GM19438 (cell line): ENCODE measurements at regions not wholly inside any gene's neighbourhood (a gene's known extent, or its start where the extent isn't known, plus 50 kb on each side); places are given as distances from the start of the nearest gene placed in this dataset.
"Not testable (repeated sequence)": the region's sequence is repeated elsewhere in the genome, so short reads cannot be mapped to it uniquely, and the experiment has no call there.

ENCODE experiments used
- ATAC-seq: cut with Tn5 transposase; IDR thresholded peaks from one replicate; pipeline ENCODE4 v1.9.1; 2021; ENCODE audit warnings: low read depth; ENCODE audit not compliant: unreplicated experiment

DNA sequence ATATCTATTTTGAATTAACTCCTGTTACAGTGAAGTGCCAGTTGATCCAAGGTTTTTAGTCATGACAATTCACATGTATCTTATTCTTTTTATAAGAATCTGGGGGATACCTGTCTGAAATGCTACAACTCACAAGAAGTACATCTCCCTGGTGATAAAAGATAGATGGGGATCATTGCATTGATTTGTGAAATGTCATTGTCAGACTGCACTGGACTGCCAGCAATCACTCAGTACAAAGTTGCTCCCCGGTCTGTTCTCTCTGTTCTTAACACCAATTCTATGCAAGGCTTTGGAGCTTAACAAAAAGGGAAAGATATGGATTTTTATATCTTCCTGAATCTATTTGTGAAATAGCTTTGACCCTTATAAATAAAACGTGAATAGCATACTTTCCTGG is 171.8 kb upstream of the PCSK5 start:
- no peak for ATAC-seq

- no peak for ATAC-seq
Observed at GRCh38 chr9:75728391-75728790, 162.1 kb upstream of the PCSK5 start.

DNA sequence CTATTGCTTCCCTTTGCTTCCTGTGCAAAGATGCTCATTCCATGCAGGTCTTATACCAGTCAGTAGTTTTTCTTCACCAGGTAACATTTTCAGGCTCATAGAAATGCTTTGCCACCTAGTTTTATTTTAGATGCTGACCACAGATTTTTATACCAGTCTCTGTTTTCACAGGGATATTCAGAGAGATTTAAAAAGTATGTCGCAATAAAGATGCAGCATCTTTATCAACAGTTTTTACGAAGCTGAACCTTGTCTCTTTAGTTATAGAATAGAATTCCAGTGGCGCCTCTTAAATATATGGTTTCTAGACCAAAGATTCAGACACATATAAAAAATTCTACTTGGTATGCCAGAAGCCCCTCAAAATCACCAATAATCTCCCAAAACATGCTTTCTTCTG is 155.7 kb upstream of the PCSK5 start:
- ATAC-seq, result no peak

- ATAC-seq, result no peak
Observed at GRCh38 chr9:75739884-75740611, 150.4 kb upstream of the PCSK5 start.

GRCh38 chr9:75743855-75744254 is 146.6 kb upstream of the PCSK5 start:
- ATAC-seq, result no peak

DNA sequence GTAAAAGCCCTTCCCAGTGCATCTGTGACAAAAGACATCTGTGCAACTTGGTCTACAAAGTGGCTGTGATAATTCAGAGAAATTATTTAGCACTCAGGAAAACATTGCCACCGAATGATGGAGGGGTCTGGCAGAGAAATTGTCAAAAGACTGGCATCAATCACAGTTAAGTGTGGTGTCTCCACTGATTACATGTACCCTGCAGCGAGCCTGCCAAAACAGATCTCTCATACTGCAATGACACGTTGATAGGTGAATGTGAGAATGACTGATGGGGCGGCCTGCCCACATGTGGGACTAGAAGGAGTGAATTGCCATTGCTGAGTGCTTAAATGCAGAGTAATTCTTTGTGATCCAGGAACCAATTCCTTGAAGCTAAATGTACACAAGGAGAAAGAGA is 136.4 kb upstream of the PCSK5 start:
- ATAC-seq, result no peak

- ATAC-seq, result no peak
Observed at GRCh38 chr9:75775166-75775565, 115.3 kb upstream of the PCSK5 start.

- no peak for ATAC-seq
Observed at GRCh38 chr9:75775966-75776691, 114.3 kb upstream of the PCSK5 start.

- ATAC-seq, result no peak
Observed at GRCh38 chr9:75780185-75780584, 110.3 kb upstream of the PCSK5 start.

DNA sequence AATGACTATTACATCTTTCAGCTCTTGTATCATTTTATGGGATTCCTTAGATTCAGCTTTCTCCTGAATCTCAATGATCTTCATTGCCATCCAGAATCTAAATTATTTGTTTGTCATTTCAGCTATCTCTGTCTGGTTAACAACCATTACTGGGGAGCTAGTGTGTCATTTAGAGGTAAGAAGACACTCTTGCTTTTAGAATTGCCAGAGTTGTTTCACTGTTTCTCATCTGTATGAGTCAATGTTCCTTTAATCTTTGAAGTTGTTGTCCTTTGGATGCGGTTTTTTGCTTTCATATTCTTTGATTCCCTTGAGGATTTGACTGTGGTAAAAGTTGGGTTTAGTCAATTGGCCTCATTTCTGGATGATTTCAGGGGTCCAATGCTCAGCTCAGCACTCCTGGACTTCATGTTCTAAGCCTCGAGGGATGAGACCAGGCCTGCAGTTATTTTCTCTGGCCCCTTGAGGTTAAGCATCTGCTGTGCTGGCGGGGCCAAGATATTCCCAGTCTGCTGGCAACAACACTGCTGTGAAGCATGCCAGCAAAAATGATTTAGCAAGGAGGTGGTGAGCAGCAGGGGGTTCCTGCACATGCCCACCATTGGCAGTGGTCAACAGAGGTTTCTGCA is 102.4 kb upstream of the PCSK5 start:
- no peak for ATAC-seq

GRCh38 chr9:75797085-75797580 is 93.3 kb upstream of the PCSK5 start:
- ATAC-seq, result no peak

DNA sequence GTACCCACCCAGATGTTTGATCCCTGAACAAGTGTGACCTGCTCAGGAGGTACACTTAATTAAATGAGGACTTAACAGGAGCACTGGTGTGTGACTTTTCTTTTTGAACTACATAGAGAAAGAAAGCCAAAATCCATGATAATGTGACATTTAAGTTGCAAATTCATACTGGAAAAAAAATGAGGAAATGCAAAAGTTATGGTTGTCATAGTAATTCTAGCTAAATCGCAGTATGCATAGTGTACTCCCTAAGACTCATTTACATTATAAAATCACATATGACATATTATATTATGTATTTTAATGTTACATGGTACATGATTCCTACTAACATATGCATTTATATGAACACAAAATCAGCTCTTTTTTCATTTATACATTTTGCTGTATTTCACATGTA is 92.0 kb upstream of the PCSK5 start:
- no peak for ATAC-seq

GRCh38 chr9:75803130-75803529 is 87.3 kb upstream of the PCSK5 start:
- no peak for ATAC-seq

DNA sequence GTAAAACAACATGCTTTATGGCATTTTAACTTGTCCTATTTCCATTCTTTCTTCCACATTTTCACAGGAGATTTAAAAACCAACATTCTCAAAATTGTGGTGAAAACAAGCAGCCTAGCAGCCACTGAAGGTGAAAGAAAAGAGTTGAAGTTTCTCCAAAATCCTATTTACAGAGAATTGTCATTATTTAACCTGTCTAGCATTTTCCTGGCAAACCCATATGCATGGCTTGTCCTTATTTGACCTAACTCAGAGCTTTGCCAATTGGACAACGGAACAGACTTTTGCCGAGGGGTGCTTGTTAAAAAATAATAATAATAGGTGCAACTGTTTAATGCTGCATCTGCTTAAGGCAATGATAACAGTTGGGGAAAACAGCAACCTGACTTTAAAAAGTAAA is 80.4 kb upstream of the PCSK5 start:
- ATAC-seq, result no peak

GRCh38 chr9:75811692-75812091 is 78.8 kb upstream of the PCSK5 start:
- ATAC-seq, result no peak

DNA sequence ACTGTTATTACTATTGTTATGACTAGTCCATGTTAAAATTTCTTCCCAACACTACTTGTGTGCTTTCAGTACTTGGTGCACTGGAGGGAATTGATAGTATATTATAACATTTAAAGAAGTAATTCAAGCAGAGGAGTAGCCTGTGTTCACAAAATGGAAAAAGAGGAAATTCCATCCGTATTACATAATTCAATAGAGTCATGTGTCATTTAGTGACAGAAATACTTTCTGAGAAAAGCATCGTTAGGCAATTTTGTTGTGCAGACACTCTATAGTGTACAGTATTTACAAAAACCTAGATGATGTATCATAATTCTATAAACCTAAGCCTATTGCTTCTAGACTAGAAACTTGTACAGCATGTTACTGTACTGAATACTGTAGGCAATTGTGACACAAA is 78.3 kb upstream of the PCSK5 start:
- ATAC-seq, result no peak

DNA sequence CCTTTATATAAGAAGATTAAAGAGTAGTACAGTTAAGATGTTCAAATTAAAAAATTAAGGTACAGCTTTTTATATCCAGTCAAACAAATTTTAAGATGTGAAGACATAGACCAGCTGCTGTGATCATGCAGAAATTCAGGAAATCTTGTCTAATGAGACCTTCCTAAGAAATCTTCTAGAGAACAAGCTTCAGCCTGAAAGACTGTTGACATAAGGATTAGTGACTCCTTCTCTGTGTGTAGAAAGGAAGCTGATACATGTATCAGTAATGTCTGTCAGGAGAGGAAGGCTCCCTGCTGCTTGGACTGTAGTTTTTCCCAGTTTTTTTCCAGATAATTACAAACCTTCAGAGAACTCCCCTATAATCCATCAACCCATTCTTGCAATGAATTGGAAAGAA is 75.8 kb upstream of the PCSK5 start:
- ATAC-seq, result no peak

GRCh38 chr9:75820471-75821115 is 69.9 kb upstream of the PCSK5 start:
- ATAC-seq, result not testable (repeated sequence)

DNA sequence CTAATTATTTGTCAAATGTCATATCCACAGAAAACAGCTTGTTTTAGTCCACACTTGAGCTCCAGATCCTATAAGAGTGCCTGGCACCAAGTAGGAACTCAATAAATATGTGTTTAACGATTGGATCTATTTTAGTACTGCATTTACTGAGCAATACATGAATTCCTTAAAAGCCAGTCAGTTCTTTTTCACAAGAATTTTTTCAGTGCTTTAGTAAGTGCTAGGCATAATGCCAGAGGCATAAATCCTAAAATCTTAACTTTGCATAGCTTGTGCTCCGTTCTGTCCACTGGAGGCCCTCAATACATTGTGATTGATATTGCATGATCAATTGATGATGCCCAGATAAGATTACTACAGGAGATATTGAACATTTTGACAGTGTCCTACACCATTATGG is 67.3 kb upstream of the PCSK5 start:
- ATAC-seq, result no peak

- no peak for ATAC-seq
Observed at GRCh38 chr9:75824816-75825568, 65.5 kb upstream of the PCSK5 start.
